CD4-positive, alpha-beta T cell treated with Interleukin-17A for 1 hour (primary cell): ENCODE measurements at regions not wholly inside any gene's neighbourhood (a gene's known extent, or its start where the extent isn't known, plus 50 kb on each side); places are given as distances from the start of the nearest gene placed in this dataset.
"Not testable (repeated sequence)": the region's sequence is repeated elsewhere in the genome, so short reads cannot be mapped to it uniquely, and the experiment has no call there.

Experiments
- DNase-seq: peaks from one replicate; pipeline ENCODE4 v3.0.0-alpha.2; 2020

GRCh38 chr9:15032860-15033259 lies 122.6 kb upstream of the FREM1 start:
- no peak for DNase-seq

GRCh38 chr9:15021146-15021545 lies 110.9 kb upstream of the FREM1 start:
- DNase-seq = no peak

- DNase-seq = no peak
These were observed 107.9 kb upstream of the FREM1 start for GRCh38 chr9:15018096-15018637.

GRCh38 chr9:15010581-15010980 lies 100.4 kb upstream of the FREM1 start:
- DNase-seq = no peak

- no peak for DNase-seq
These were observed 97.5 kb upstream of the FREM1 start for GRCh38 chr9:15007698-15008097.

GRCh38 chr9:14994738-14995137 lies 84.5 kb upstream of the FREM1 start:
- no peak for DNase-seq

- DNase-seq = peak; percentile 53
These were observed 83.8 kb upstream of the FREM1 start for GRCh38 chr9:14993901-14994554.

- peak; percentile 54 for DNase-seq
These were observed 83.0 kb upstream of the FREM1 start for GRCh38 chr9:14993061-14993800.

- no peak for DNase-seq
These were observed 82.3 kb upstream of the FREM1 start for GRCh38 chr9:14992516-14992915.

- peak; percentile 65 for DNase-seq
These were observed 81.9 kb upstream of the FREM1 start for GRCh38 chr9:14992081-14992480.

GRCh38 chr9:14990647-14991046 lies 80.4 kb upstream of the FREM1 start:
- not testable (repeated sequence) for DNase-seq

GRCh38 chr9:14989811-14990210 lies 79.6 kb upstream of the FREM1 start:
- DNase-seq = no peak

GRCh38 chr9:14989336-14989735 lies 79.1 kb upstream of the FREM1 start:
- not testable (repeated sequence) for DNase-seq

- DNase-seq = no peak
These were observed 77.6 kb upstream of the FREM1 start for GRCh38 chr9:14987858-14988257.

- DNase-seq = no peak
These were observed 75.2 kb upstream of the FREM1 start for GRCh38 chr9:14985419-14985818.

- DNase-seq = no peak
These were observed 73.4 kb upstream of the FREM1 start for GRCh38 chr9:14983599-14983998.

GRCh38 chr9:14981291-14981950 lies 71.2 kb upstream of the FREM1 start:
- no peak for DNase-seq

- DNase-seq = no peak
These were observed 68.1 kb upstream of the FREM1 start for GRCh38 chr9:14978022-14979000.

GRCh38 chr9:14967450-14968321 lies 57.5 kb upstream of the FREM1 start:
- DNase-seq = no peak

- DNase-seq = no peak
These were observed 52.1 kb upstream of the FREM1 start for GRCh38 chr9:14962193-14962882.
